T47D (cell line): ENCODE measurements at regions not wholly inside any gene's neighbourhood (a gene's known extent, or its start where the extent isn't known, plus 50 kb on each side); places are given as distances from the start of the nearest gene placed in this dataset.

Source experiments
- DNase-seq, 2 experiments: peaks; one replicate each; pipeline versions ENCODE4 v3.0.0 to v3.0.0-alpha.2; 2011 to 2012; ENCODE audit warnings: low read depth in 1 of 2, low spot score in 1 of 2
- JUND ChIP-seq: IDR thresholded peaks from 2 replicates; pipeline ENCODE4 v1.6.1; 2012; ENCODE audit warnings: low read depth
- in situ Hi-C: cut with HindIII; loops from 2 replicates; pipeline ENCODE4 v1.10.0; 2016; ENCODE audit warnings: low sequenced_read_pairs, low pct_unique_long_range_greater_than_20kb

- no peak for DNase-seq
- in situ Hi-C loops, result no loop called here
- no peak for TF ChIP-seq JUND
These were observed 138.3 kb downstream of the FOXL1 start for GRCh38 chr16:86716649-86717048.

- no peak for TF ChIP-seq JUND
These were observed 139.8 kb downstream of the FOXL1 start for GRCh38 chr16:86718118-86718517.

GRCh38 chr16:86722970-86723369 is 144.6 kb downstream of the FOXL1 start:
- in situ Hi-C loops, result no loop called here
- no peak for DNase-seq
- no peak for TF ChIP-seq JUND

More at GRCh38 chr16:86718118-86718517, 139.8 kb downstream of the FOXL1 start:
- in situ Hi-C loops, result no loop called here
- no peak for DNase-seq

DNA sequence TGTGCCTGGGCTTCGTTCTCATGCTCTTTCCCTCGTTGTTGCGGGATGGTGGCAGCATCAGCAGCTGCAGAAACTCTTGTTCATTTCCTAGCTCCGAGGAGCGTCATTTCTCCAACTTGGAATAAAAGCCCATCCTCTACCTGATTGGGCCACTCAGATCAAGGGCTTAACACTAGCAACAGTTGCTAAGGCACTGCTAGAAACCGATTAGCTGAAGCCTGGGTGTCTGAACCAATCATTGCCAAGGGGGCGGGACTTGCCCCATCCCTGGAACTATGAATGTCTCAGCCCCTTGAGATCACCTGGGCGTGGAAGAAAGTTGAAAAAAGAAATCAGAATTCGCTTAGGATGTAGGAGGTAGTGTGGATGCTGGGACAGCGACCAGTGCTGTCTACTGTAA is 145.3 kb downstream of the FOXL1 start:
- peak in 1 of 2 experiments; percentile 17 for DNase-seq
- in situ Hi-C loops, result no loop called here

GRCh38 chr16:86725401-86725800 is 147.1 kb downstream of the FOXL1 start:
- no peak for DNase-seq
- TF ChIP-seq JUND, result no peak
- in situ Hi-C loops, result no loop called here

More for the DNA sequence above, 145.3 kb downstream of the FOXL1 start:
- TF ChIP-seq JUND, result no peak

- in situ Hi-C loops, result no loop called here
- TF ChIP-seq JUND, result no peak
- DNase-seq, result peak in 1 of 2 experiments; percentile 48
These were observed 148.0 kb downstream of the FOXL1 start for GRCh38 chr16:86726340-86726739.

GRCh38 chr16:86727131-86727530 is 148.8 kb downstream of the FOXL1 start:
- in situ Hi-C loops, result no loop called here
- no peak for DNase-seq
- TF ChIP-seq JUND, result no peak

DNA sequence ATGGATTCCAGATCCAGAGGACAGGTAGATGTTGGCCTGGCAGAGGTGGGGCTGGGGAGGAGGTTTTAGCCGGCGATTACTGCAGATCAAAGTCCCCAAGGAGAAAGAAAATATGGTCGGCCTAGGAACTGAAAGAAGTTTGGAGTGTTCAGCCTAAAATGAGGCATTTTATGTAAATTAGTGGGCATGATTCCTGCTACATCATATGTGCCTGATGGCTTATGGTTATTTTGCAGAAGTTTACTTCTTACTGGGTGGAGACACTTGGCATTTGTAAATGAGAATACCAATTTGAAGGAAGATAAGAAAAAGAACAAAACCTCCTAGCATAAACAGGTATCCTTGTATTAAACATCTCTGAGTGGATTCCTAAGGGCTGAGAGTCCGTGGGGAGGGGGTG is 149.3 kb downstream of the FOXL1 start:
- in situ Hi-C loops, result no loop called here
- no peak for DNase-seq
- TF ChIP-seq JUND, result no peak

- in situ Hi-C loops, result no loop called here
- no peak for DNase-seq
- TF ChIP-seq JUND, result no peak
These were observed 151.3 kb downstream of the FOXL1 start for GRCh38 chr16:86729686-86730085.

GRCh38 chr16:86730086-86730485 is 151.7 kb downstream of the FOXL1 start:
- TF ChIP-seq JUND, result no peak
- DNase-seq, result no peak
- in situ Hi-C loops, result no loop called here

- DNase-seq, result no peak
- in situ Hi-C loops, result no loop called here
These were observed 152.2 kb downstream of the FOXL1 start for GRCh38 chr16:86730597-86730996.

DNA sequence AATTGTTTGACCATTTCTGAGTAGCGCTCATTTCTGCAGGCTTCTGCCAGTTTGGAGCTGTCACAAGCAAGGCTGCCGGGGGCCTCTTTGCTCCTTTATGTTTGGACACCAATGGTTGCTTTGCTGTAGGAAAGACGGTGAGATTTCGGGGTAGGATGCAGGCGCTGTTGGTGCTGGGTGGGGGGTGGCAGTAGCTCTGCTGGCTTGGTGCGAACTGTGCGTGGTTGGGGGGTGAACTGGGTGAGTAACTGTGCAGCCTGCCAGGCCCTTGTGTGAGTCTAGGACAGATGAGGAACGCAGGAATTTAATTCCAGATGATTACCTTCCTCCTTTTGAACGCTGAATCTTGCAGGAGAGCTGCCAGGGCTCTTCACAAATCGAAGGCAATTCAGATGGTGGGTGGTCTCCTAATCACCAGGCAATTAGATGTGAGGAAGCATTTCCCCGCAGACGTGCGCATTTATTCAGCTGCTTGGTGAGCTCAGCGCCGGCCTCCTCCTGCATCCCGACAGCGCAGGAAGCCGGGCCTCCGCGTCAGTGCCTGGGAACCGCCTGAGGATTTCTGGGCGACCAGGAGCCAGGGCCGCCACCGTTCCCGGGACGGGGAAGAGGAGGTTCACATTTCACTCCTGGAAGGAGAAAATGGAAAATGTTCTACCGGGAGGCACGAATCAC is 154.4 kb downstream of the FOXL1 start:
- TF ChIP-seq JUND, result no peak
- no peak for DNase-seq
- in situ Hi-C loops, result no loop called here

More at GRCh38 chr16:86730597-86730996, 152.2 kb downstream of the FOXL1 start:
- TF ChIP-seq JUND, result no peak

DNA sequence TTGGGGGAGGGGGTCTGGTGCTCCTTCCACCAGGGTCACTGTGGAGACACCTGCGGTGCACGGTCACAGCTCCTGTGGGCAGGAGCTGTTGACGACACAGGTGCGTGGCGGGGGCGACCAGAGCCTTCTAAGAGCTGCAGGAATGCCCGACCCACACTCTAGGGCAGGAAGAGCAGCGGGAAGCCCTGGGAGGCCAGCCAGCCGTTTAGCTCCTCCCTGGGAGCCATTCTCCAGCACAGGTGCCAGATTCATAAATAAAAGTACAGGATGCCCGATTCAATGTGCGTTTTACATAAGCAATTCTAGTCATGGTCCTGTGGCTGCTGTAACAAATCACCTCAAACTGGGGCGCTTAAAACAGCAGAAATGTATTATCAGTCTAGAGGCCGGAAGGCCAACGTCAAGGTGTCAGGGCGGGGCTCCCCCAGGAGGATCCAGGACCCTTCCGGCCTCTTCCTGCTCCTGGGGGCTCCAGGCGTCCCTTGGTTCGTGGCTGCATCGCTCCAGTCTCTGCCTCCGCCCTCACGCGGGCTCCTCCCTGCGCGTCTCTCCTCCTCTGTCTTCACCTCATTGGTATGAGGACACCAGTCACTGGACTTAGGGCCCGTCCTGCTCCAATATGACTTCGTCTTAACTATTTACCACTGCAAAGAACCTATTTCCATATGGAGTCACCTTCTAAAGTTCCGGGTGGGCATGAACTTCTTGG is 155.4 kb downstream of the FOXL1 start:
- no peak for DNase-seq
- in situ Hi-C loops, result no loop called here
- TF ChIP-seq JUND, result no peak
